Parathyroid adenoma (tissue), 2 donors: ENCODE measurements at regions not wholly inside any gene's neighbourhood (a gene's known extent, or its start where the extent isn't known, plus 50 kb on each side); places are given as distances from the start of the nearest gene placed in this dataset.

Experiments
- H2AFZ ChIP-seq: fragments of 300-600 bp; sonication (generic); one replicate; pipeline ENCODE4 v1.7.0; 2017; ENCODE audit warnings: antibody characterized with exemption, mild to moderate bottlenecking
- H3K27ac ChIP-seq: fragments of 300-600 bp; sonication (generic); one replicate; pipeline ENCODE4 v1.7.0; 2017
- H3K27me3 ChIP-seq: fragments of 300-600 bp; sonication (generic); one replicate; pipeline ENCODE4 v1.7.0; 2017; ENCODE audit warnings: low read length; ENCODE audit not compliant: control insufficient read depth, insufficient read depth
- H3K36me3 ChIP-seq: fragments of 300-600 bp; sonication (generic); one replicate; pipeline ENCODE4 v1.7.0; 2017; ENCODE audit warnings: low read length; ENCODE audit not compliant: control insufficient read depth, insufficient read depth
- H3K4me1 ChIP-seq: fragments of 300-600 bp; sonication (generic); one replicate; pipeline ENCODE4 v1.7.0; 2017; ENCODE audit warnings: control low read depth
- H3K4me2 ChIP-seq: fragments of 300-600 bp; sonication (generic); one replicate; pipeline ENCODE4 v1.7.0; 2017; ENCODE audit warnings: low read length
- H3K4me3 ChIP-seq: fragments of 300-600 bp; sonication (generic); one replicate; pipeline ENCODE4 v1.7.0; 2017; ENCODE audit warnings: low read depth, low read length
- H3K79me2 ChIP-seq: fragments of 300-600 bp; sonication (generic); one replicate; pipeline ENCODE4 v1.7.0; 2017; ENCODE audit warnings: control low read depth
- H3K9ac ChIP-seq: fragments of 300-600 bp; sonication (generic); one replicate; pipeline ENCODE4 v1.7.0; 2017; ENCODE audit warnings: mild to moderate bottlenecking
- H3K9me3 ChIP-seq: fragments of 300-600 bp; sonication (generic); one replicate; pipeline ENCODE4 v1.7.0; 2017; ENCODE audit warnings: low read length; ENCODE audit not compliant: control insufficient read depth
- TF ChIP-seq, protein P1 (sequence below): fragments of 300-600 bp; sonication (generic); IDR thresholded peaks from one replicate; pipeline ENCODE4 v1.7.0; 2017; ENCODE audit warnings: antibody characterized with exemption, mild to moderate bottlenecking
- donor health status: primary hyperparathyroidism.

DNA sequence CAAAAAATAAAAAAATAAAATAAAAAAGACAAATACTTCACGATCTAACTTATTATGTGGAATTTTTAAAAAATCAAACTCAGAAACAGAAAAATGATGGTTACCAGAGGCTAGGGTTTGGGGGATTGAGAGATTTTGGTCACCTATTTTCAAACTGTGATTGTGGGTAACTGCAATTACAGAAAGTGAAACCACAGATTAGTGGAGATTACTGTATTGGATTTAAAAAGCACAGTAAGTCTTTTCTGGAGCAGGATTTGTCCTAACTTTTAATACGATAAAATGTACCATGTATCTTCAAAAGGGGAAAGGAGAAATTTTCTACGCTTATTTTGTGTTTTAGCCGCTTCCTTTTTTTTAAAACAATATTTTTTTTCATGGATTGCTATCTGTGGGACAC is 1204.9 kb upstream of the LRRTM3 start:
- Histone ChIP-seq H2AFZ (no peak overlapping the region), H3K9ac (no peak overlapping the region), H3K36me3 (no peaks in the 10 kb centered on the region), H3K4me3 (no peak overlapping the region), H3K79me2 (no peaks in the 10 kb centered on the region), H3K4me1 (no peaks in the 10 kb centered on the region), H3K9me3 (no peaks in the 10 kb centered on the region), H3K4me2 (no peak overlapping the region), H3K27me3 (no peaks in the 10 kb centered on the region), H3K27ac (no peak overlapping the region)
- TF ChIP-seq, protein P1, sequence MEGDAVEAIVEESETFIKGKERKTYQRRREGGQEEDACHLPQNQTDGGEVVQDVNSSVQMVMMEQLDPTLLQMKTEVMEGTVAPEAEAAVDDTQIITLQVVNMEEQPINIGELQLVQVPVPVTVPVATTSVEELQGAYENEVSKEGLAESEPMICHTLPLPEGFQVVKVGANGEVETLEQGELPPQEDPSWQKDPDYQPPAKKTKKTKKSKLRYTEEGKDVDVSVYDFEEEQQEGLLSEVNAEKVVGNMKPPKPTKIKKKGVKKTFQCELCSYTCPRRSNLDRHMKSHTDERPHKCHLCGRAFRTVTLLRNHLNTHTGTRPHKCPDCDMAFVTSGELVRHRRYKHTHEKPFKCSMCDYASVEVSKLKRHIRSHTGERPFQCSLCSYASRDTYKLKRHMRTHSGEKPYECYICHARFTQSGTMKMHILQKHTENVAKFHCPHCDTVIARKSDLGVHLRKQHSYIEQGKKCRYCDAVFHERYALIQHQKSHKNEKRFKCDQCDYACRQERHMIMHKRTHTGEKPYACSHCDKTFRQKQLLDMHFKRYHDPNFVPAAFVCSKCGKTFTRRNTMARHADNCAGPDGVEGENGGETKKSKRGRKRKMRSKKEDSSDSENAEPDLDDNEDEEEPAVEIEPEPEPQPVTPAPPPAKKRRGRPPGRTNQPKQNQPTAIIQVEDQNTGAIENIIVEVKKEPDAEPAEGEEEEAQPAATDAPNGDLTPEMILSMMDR = no peak

DNA sequence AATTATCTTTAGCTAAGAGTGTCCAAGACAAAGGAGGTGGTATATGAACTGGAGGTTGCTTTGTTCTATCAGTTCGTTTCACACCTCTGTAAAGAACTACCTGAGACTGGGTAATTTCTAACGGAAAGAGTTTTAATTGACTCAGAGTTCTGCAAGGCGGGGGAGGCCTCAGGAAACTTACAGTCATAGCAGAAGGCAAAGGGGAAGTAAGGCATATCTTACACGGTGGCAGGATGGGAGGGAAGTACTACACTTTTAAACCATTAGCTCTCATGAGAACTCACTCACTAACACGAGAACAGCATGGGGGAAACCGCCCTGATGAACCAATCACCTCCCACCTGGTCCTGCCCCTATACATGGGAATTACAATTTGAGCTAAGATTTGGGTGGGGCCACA is 1202.3 kb upstream of the LRRTM3 start:
- Histone ChIP-seq H3K79me2 (no peaks in the 10 kb centered on the region), H3K27ac (no peak overlapping the region), H3K27me3 (no peaks in the 10 kb centered on the region), H3K4me1 (no peaks in the 10 kb centered on the region), H2AFZ (no peak overlapping the region), H3K4me2 (no peak overlapping the region), H3K36me3 (no peaks in the 10 kb centered on the region), H3K4me3 (no peak overlapping the region), H3K9ac (no peak overlapping the region), H3K9me3 (no peaks in the 10 kb centered on the region)
- TF ChIP-seq, protein P1 = no peak

DNA sequence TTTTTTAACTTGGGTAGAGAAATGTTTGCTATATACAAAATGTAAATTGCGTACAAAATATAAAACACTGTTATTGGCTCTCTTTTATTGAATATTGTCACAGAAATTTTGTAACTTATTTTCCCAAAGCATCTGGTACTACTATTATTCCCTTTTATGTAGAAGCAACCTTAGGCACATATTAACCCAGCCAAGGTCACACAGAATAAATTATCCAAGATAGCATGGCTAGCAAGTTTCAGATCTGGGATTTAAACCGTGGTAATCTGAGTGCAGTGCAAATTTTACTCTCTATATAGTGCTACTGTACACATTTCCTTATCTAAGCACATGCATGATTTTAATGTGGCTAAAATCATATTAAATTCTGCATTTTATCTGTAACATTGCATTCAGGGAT is 1190.5 kb upstream of the LRRTM3 start:
- no peaks in the 10 kb centered on the region for H3K4me1 ChIP-seq
- no peaks in the 10 kb centered on the region for H3K79me2 ChIP-seq
- H3K4me2 ChIP-seq = no peak overlapping the region
- TF ChIP-seq, protein P1 = no peak
- H3K9me3 ChIP-seq = no peaks in the 10 kb centered on the region
- H3K27ac ChIP-seq = no peak overlapping the region
- H3K9ac ChIP-seq = no peak overlapping the region
- no peak overlapping the region for H2AFZ ChIP-seq
- no peaks in the 10 kb centered on the region for H3K36me3 ChIP-seq
- H3K27me3 ChIP-seq = no peaks in the 10 kb centered on the region
- no peak overlapping the region for H3K4me3 ChIP-seq

DNA sequence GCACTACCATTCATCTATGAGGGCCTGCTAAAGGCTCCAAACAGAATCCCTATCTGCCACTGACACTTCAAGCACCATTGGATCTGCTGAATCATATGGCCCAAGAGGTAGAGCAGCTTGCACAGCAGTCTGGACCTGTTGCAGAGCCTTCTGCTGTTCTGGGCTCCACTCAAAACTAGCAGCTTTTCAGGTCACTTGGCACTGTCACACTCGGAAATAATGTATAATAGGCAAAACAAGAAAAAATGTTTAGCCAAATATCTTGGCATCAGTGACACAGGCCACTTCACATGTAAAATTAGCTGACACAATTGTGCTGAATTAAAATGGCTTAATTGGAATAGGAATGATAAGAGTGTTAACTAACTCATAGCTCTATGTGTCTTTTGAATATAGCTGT is 1182.9 kb upstream of the LRRTM3 start:
- H3K27ac ChIP-seq = no peak overlapping the region
- no peaks in the 10 kb centered on the region for H3K4me1 ChIP-seq
- TF ChIP-seq, protein P1 = no peak
- H3K4me2 ChIP-seq = no peak overlapping the region
- no peak overlapping the region for H3K9ac ChIP-seq
- no peak overlapping the region for H3K4me3 ChIP-seq
- H3K27me3 ChIP-seq = no peaks in the 10 kb centered on the region
- no peak overlapping the region for H2AFZ ChIP-seq
- H3K36me3 ChIP-seq = no peaks in the 10 kb centered on the region
- no peaks in the 10 kb centered on the region for H3K9me3 ChIP-seq
- H3K79me2 ChIP-seq = no peaks in the 10 kb centered on the region

DNA sequence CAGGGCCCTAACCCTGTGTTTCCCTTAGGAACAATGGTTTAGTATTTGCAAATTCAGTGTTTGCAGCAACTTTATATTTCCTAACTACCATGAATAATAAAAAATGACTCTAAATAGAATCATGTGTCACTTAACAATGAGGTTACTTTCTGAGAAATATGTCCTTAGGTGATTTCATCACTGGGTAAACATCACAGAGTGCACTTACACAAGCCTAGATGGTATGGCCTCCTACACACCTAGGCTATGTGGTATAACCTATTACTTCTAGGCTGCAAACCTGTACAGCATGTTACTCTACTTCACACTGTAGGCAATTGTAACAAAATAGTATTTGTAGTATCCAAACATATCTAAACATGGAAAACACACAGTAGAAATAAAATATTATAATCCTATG is 1174.6 kb upstream of the LRRTM3 start:
- Histone ChIP-seq H3K4me3 (no peak overlapping the region), H3K4me2 (no peak overlapping the region), H3K27ac (no peak overlapping the region), H2AFZ (no peak overlapping the region), H3K9me3 (no peaks in the 10 kb centered on the region), H3K9ac (no peak overlapping the region), H3K36me3 (no peaks in the 10 kb centered on the region), H3K79me2 (no peaks in the 10 kb centered on the region), H3K4me1 (no peaks in the 10 kb centered on the region), H3K27me3 (no peaks in the 10 kb centered on the region)
- TF ChIP-seq, protein P1 = no peak
